ENCODE measurements at regions not wholly inside any gene's neighbourhood (a gene's known extent, or its start where the extent isn't known, plus 50 kb on each side); places are given as distances from the start of the nearest gene placed in this dataset.

- in situ Hi-C loops (cut with MboI; ENCODE audit: low sequenced_read_pairs) (no loop called here), dilution Hi-C loops (cut with HindIII; ENCODE audit: low sequenced_read_pairs, unreplicated experiment) (no loop called here), intact Hi-C loops (cut with micrococcal nuclease) (no loop called here)
- no peak overlapping the region for H3K14ac ChIP-seq (replicated peaks; ENCODE audit: low read depth, low read length)
- H3K4ac ChIP-seq (ENCODE audit: low read depth, low read length), result no peak overlapping the region
- no peak overlapping the region for H2BK5ac ChIP-seq (ENCODE audit: low read depth, low read length, poor library complexity, severe bottlenecking)
- BruUV-seq (replicated peaks), result no TSS peak
- ChIA-PET POLR2A (ENCODE audit: unreplicated experiment) (no interaction called here), CTCF (no interaction called here)
- H3K23ac ChIP-seq (ENCODE audit: low read depth, low read length), result no peak overlapping the region
- H2BK120ac ChIP-seq (ENCODE audit: low read depth, low read length), result no peak overlapping the region
- H3K4me3 ChIP-seq (ENCODE audit: insufficient read depth, low read depth, low read length), result no peak overlapping the region
- H4K20me1 ChIP-seq (ENCODE audit: insufficient read depth, low read length), result no peaks in the 10 kb centered on the region
- H2AFZ ChIP-seq (replicated peaks; ENCODE audit: low read length, poor library complexity), result no peak overlapping the region
- no peak overlapping the region for H2AK9ac ChIP-seq (replicated peaks; ENCODE audit: low read depth, low read length, poor library complexity)
- no peak overlapping the region for H2AK5ac ChIP-seq (ENCODE audit: low read depth, low read length)
- no peaks in the 10 kb centered on the region for H3K36me3 ChIP-seq (ENCODE audit: control insufficient read depth, insufficient read depth, low read length)
- no peak overlapping the region for H2BK20ac ChIP-seq (ENCODE audit: low read depth, low read length)
- no peak overlapping the region for H3K4me2 ChIP-seq (ENCODE audit: low read depth, low read length)
- H3K79me1 ChIP-seq (ENCODE audit: low read depth in 1 of 2, low read length in 2 of 2), result no peaks in the 10 kb centered on the region
- H4K8ac ChIP-seq (ENCODE audit: low read depth in 2 of 2, low read length in 2 of 2), result no peak overlapping the region
- H3K27me3 ChIP-seq (ENCODE audit: control insufficient read depth, insufficient read depth, low read length), result no peaks in the 10 kb centered on the region
- WGBS, 2 experiments (ENCODE audit: extremely low coverage in 2 of 2, insufficient read length in 1 of 2), result no CpG with 5 or more reads among the region's 4 CpGs
- no peak overlapping the region for H4K5ac ChIP-seq (ENCODE audit: low read depth, low read length)
- no peaks in the 10 kb centered on the region for H3K9me3 ChIP-seq (ENCODE audit: control insufficient read depth, insufficient read depth, low read length)
- no peak overlapping the region for H3K9ac ChIP-seq (ENCODE audit: low read depth, low read length)
- H3K56ac ChIP-seq (ENCODE audit: extremely low read depth, insufficient read depth, low read length), result no peak overlapping the region
- DNase-seq, result no peak
- no peak for TF ChIP-seq RFX5 (IDR thresholded peaks at IDR 0.05; ENCODE audit: low read depth, low read length)
- TF ChIP-seq MAZ (IDR thresholded peaks at IDR 0.05; ENCODE audit: borderline replicate concordance, low read depth, low read length), result no peak
- no peak for TF ChIP-seq MAFK (IDR thresholded peaks at IDR 0.05; ENCODE audit: low read depth, low read length)
- TF ChIP-seq POLR2A (IDR thresholded peaks at IDR 0.05; ENCODE audit: low read depth, low read length), result no peak
- no peak for TF ChIP-seq CTCF (conservative IDR thresholded peaks at IDR 0.05; ENCODE audit: low read depth, low read length)
- no peak for ATAC-seq (ENCODE audit: low read depth)
- no peaks in the 10 kb centered on the region for H3K9me1 ChIP-seq (ENCODE audit: insufficient read depth, low read length)
- H4K91ac ChIP-seq (ENCODE audit: insufficient read depth, low read depth, low read length), result no peak overlapping the region
- no peak overlapping the region for H3K18ac ChIP-seq (ENCODE audit: low read depth, low read length)
- no peaks in the 10 kb centered on the region for H3K4me1 ChIP-seq (ENCODE audit: control insufficient read depth, insufficient read depth, low read length)
- no peak overlapping the region for H2BK15ac ChIP-seq (ENCODE audit: low read depth, low read length)
- no peak overlapping the region for H3K27ac ChIP-seq (ENCODE audit: insufficient read depth, low read length)
Observed at GRCh38 chr4:111720866-111721265, 424.4 kb upstream of the FAM241A start.

Measured in IMR-90 (cell line).